ENCODE measurements at regions not wholly inside any gene's neighbourhood (a gene's known extent, or its start where the extent isn't known, plus 50 kb on each side); places are given as distances from the start of the nearest gene placed in this dataset.

- H3K27ac ChIP-seq, result no peak overlapping the region
- TF ChIP-seq CTCF (conservative IDR thresholded peaks at IDR 0.05), result no peak
- TF ChIP-seq ZFX (IDR thresholded peaks at IDR 0.05), result no peak
These were observed 126.0 kb upstream of the ZNF507 start for GRCh38 chr19:32219392-32219791.

GRCh38 chr19:32219881-32220472 is 125.4 kb upstream of the ZNF507 start:
- no peak for TF ChIP-seq ZFX (IDR thresholded peaks at IDR 0.05)
- no peak for TF ChIP-seq CTCF (conservative IDR thresholded peaks at IDR 0.05)
- no peak overlapping the region for H3K27ac ChIP-seq

GRCh38 chr19:32220951-32221350 is 124.5 kb upstream of the ZNF507 start:
- no peak for TF ChIP-seq ZFX (IDR thresholded peaks at IDR 0.05)
- no peak for TF ChIP-seq CTCF (conservative IDR thresholded peaks at IDR 0.05)
- H3K27ac ChIP-seq, result no peak overlapping the region

GRCh38 chr19:32222556-32222955 is 122.9 kb upstream of the ZNF507 start:
- no peak overlapping the region for H3K27ac ChIP-seq
- TF ChIP-seq ZFX (IDR thresholded peaks at IDR 0.05), result no peak
- TF ChIP-seq CTCF (conservative IDR thresholded peaks at IDR 0.05), result no peak

GRCh38 chr19:32223106-32223505 is 122.3 kb upstream of the ZNF507 start:
- no peak for TF ChIP-seq ZFX (IDR thresholded peaks at IDR 0.05)
- no peak for TF ChIP-seq CTCF (conservative IDR thresholded peaks at IDR 0.05)
- H3K27ac ChIP-seq, result no peak overlapping the region

- TF ChIP-seq ZFX (IDR thresholded peaks at IDR 0.05) (no peak), CTCF (conservative IDR thresholded peaks at IDR 0.05) (no peak)
- H3K27ac ChIP-seq, result no peak overlapping the region
These were observed 121.6 kb upstream of the ZNF507 start for GRCh38 chr19:32223595-32224370.

GRCh38 chr19:32224371-32225244 is 120.8 kb upstream of the ZNF507 start:
- H3K27ac ChIP-seq, result no peak overlapping the region
- TF ChIP-seq CTCF (conservative IDR thresholded peaks at IDR 0.05) (peak; percentile 100), ZFX (IDR thresholded peaks at IDR 0.05) (no peak)

All from C4-2B (cell line).